PFSK-1 (cell line): ENCODE measurements at regions not wholly inside any gene's neighbourhood (a gene's known extent, or its start where the extent isn't known, plus 50 kb on each side); places are given as distances from the start of the nearest gene placed in this dataset.

Source experiments
- FOXP2 ChIP-seq: optimal IDR thresholded peaks from 2 replicates; pipeline ENCODE3; 2011; ENCODE audit warnings: borderline replicate concordance, control low read depth, inconsistent platforms; ENCODE audit not compliant: insufficient read depth; ENCODE audit errors: extremely low read length, extremely low read depth
- POLR2AphosphoS5 ChIP-seq: IDR thresholded peaks from 2 replicates; pipeline ENCODE4 v1.6.1; 2012; ENCODE audit warnings: low read depth, mild to moderate bottlenecking, control low read depth, low read length, moderate library complexity
- REST ChIP-seq, 2 experiments: IDR thresholded peaks; 2 replicates each; pipeline versions ENCODE4 v1.6.1 to v1.8.0; 2011 to 2012; ENCODE audit warnings: low read depth in 2 of 2, low read length in 2 of 2, control low read depth in 1 of 2, inconsistent platforms in 1 of 2, mild to moderate bottlenecking in 1 of 2, moderate library complexity in 1 of 2; ENCODE audit not compliant: insufficient read depth in 1 of 2
- SIN3A ChIP-seq: IDR thresholded peaks from 2 replicates; pipeline ENCODE4 v1.6.1; 2012; ENCODE audit warnings: mild to moderate bottlenecking, low read length, moderate library complexity, borderline replicate concordance; ENCODE audit not compliant: insufficient read depth
- TAF1 ChIP-seq: IDR thresholded peaks from 2 replicates; pipeline ENCODE4 v1.6.1; 2012; ENCODE audit warnings: low read length, control low read depth, borderline replicate concordance; ENCODE audit not compliant: insufficient read depth

DNA sequence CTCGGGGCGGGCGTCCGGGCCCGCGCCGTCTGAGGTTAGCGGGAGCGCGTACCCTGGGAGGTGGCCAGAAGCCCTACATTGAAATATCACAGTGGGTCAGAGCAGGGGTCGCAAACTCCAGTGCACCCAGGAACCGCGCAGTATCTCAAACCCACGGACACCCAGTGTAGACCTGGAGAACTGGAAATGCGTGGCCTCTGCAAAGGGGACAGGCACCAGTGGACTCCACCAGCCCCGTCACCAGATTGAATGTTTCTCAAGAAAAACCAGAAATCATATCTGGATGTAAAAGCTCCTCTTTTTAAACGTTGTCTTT is 117.6 kb upstream of the SMIM23 start:
- TF ChIP-seq POLR2AphosphoS5 (no peak), SIN3A (no peak), REST (IDR thresholded peaks at IDR 0.05; ENCODE audit: insufficient read depth in 1 of 2, low read depth in 2 of 2, low read length in 2 of 2) (no peak), TAF1 (no peak), FOXP2 (no peak)
